A673 (cell line): ENCODE measurements at regions not wholly inside any gene's neighbourhood (a gene's known extent, or its start where the extent isn't known, plus 50 kb on each side); places are given as distances from the start of the nearest gene placed in this dataset.

Experiments used
- CTCF ChIP-seq: fragments of 300-800, 200-600 bp; sonication (generic); conservative IDR thresholded peaks from 2 replicates; pipeline ENCODE4 v1.5.1; 2017; ENCODE audit warnings: low read depth, mild to moderate bottlenecking, antibody characterized with exemption, low read length, moderate library complexity, mixed read lengths
- EZH2 ChIP-seq: fragments of 200-600 bp; sonication (generic); IDR thresholded peaks from 2 replicates; pipeline ENCODE4 v1.6.1; 2017; ENCODE audit warnings: borderline replicate concordance, low read depth, mild to moderate bottlenecking, mixed read lengths, antibody characterized with exemption, low read length; ENCODE audit not compliant: poor library complexity, severe bottlenecking

- TF ChIP-seq CTCF (no peak), EZH2 (no peak)
These were observed 333.1 kb downstream of the PIK3C3 start for GRCh38 chr18:42288129-42288528.
